Esophagus mucosa (tissue), 1 donor: ENCODE measurements at regions not wholly inside any gene's neighbourhood (a gene's known extent, or its start where the extent isn't known, plus 50 kb on each side); places are given as distances from the start of the nearest gene placed in this dataset.
"Not testable (repeated sequence)": the region's sequence is repeated elsewhere in the genome, so short reads cannot be mapped to it uniquely, and the experiment has no call there.

Experiments
- ATAC-seq: fragments of 200-7000 bp; cut with Tn5 transposase; one replicate; pipeline ENCODE4 v1.9.1; 2020
- donor health status: DM: yes; HTN: yes; CAD: no.

DNA sequence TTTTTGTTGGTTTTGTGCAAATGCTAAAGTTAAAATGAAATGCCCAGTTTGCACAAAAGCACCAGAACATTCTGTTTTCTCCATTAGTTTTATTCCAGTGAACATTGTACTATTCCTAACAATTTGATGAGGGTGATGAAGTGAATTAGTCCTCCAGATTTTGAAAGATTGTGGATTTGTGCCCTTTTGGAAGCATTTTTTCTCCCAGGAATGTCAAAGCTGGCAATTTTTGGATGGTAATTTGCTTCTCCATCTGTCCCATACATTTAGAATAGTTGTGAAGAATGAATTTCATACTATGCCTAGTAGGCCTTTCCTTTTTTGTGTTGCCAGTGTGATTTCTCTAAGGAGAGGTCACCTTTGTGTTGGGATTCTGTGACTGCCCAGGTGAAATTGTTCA lies 797.2 kb downstream of the BCKDHB start:
- ATAC-seq: no peak

- no peak for ATAC-seq
Measured at GRCh38 chr6:80886475-80886874, 780.0 kb downstream of the BCKDHB start.

- no peak for ATAC-seq
Measured at GRCh38 chr6:80872951-80873308, 766.5 kb downstream of the BCKDHB start.

DNA sequence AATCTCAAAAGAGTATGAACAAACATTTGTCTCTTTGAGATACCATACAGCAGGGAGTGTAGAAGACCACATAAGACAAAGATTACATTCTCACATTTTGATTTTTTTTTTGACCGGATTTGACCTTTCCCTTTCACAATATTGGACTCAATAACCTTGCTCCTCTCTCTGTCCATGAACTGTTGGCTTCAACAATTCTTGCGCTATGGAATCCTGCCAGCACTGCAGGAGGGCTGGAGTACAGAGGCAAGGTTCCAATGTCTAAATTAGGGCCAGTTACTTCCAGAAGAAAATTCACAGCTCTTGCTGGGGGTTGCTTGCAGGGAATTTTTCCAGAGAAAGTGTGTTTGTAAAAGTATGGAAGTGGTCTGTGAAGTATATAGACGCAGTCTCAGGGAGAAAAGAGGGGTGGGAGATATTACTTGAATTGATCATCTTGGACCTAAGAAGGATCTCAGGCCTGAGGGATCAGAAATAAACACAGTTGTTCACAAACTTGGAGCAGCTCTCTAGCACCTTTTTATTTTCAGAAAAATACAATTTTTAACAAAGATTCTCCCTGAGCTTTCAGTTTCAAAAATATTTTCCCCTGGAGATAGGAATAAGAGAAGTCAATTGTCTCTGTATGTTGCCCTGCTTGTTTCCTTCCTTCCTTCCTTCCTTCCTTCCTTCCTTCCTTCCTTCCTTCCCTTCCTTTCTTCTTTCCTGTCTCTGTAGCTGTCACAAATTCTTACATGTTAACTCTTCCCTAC lies 765.9 kb downstream of the BCKDHB start:
- ATAC-seq: no peak

- no peak for ATAC-seq
Measured at GRCh38 chr6:80862756-80863155, 756.3 kb downstream of the BCKDHB start.

DNA sequence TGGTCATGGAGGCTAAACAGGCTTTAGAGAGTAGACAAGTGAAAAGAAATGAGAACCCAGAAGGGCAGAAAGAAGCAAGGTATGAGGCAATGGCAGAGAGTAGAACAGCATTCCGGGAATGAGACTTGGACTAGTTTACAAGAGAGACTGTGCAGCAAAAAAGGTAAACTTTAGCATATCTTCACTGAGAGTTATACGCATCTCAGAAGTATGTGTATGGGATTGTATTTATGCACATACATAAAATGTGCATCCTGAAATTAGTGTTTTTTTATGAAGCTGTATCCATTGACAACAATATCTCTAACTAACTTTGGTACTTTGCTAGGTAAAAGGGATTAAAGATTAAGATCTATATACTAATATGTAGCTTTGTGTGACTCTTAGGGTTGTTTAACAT lies 753.6 kb downstream of the BCKDHB start:
- no peak for ATAC-seq

GRCh38 chr6:80847973-80848372 lies 741.5 kb downstream of the BCKDHB start:
- not testable (repeated sequence) for ATAC-seq

DNA sequence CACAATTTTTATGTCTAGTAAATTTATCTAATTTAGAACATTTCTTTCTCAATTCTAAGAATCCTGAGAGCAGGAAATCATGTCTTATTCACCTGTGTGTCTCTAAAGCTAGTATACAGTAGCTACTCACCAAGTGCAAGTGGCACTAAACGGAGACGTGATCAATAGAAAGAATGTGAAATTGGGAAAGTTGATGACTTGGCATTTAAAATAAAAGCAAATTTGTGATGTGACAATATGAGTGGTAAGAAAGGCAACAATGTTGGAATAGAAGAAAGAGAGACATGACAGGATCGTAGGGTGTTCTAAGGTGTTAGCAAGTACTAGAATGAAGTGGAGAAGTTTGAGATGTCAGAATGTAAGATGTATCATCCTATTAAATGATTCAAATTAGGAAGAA lies 725.9 kb downstream of the BCKDHB start:
- ATAC-seq: no peak

DNA sequence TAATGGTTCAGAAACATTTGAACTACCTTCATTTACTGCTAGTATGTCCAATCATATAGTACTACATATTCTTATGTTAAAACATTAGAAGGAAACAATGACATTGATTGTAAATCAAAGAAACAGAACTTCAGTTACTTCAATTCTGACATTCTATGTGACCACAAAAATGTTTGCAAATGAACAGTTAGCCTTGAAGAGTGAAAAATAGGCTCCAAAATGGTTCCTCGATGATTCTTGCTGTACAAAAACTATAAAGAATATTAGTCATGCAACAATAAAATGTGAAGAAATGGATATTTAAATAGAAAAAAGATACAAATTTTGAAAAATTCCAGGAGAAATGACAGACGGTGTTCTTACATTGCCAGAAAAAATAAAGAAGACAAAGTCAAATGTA lies 686.9 kb downstream of the BCKDHB start:
- no peak for ATAC-seq

DNA sequence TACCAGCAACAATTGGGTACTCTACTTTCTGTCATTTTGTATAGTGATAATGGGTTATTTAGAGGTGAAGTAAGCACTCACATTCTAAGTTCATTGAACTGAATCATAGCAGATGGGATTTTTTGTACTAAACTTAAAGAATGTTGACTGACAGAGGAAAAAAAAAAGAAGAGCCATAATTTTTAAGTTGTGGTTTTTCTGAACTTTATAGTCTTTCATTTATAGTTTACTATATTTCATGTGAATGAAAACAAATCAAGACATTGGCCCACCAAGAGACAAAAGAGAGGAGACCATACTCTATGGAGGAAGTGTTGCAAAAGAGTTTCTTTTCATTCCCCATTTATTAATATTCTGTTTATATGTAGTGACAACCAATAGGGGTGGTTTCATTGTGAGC lies 685.7 kb downstream of the BCKDHB start:
- no peak for ATAC-seq

GRCh38 chr6:80789912-80790570 lies 683.6 kb downstream of the BCKDHB start:
- no peak for ATAC-seq

DNA sequence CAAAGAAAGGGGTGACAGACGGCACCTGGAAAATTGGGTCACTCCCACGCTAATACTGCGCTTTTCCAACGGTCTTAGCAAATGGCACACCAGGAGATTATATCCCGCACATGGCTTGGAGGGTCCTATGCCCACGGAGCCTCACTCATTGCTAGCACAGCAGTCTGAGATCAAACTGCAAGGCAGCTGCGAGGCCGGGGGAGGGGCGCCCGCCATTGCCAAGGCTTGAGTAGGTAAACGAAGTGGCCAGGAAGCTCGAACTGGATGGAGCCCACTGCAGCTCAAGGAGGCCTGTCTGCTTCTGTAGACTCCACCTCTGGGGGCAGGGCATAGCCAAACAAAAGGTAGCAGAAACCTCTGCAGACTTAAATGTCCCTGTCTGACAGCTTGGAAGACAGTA lies 676.8 kb downstream of the BCKDHB start:
- not testable (repeated sequence) for ATAC-seq

- ATAC-seq: no peak
Measured at GRCh38 chr6:80771941-80772340, 665.5 kb downstream of the BCKDHB start.

DNA sequence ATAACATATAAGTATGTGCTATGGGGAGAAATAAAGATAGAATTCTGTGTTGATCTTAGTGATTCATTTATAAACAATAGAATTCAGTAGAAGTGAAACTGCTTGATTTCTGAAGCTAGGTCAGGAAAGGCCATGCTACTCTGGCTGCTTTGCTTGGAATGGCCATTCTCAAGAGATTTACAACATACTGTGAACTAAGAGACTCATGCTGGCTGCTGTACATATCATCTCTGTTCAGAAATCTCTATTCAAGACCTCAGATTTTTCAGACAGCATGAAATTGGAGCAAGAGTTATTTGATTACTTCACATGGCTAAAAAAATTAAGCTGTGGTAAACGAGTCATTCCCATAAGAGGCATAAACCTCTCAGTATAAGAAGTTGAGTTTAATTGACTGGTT lies 662.6 kb downstream of the BCKDHB start:
- no peak for ATAC-seq

DNA sequence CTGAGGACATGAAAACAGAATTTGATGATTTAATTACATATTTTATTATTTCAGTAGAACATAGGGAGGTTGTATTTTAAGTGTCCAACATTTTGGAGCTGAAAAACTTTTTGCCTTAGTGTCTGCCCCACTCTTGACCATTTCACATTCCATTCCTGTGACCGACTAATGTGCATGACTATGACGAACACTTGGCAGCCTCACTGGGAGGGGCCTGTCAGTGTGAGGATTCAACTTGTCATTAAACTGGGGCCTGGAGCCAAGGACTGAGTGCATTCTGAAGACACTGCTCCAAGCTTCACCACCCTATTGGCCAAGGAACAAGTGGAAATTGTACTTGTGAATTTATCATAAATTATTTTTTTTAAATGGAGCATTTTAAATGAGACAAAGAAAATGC lies 661.3 kb downstream of the BCKDHB start:
- no peak for ATAC-seq

DNA sequence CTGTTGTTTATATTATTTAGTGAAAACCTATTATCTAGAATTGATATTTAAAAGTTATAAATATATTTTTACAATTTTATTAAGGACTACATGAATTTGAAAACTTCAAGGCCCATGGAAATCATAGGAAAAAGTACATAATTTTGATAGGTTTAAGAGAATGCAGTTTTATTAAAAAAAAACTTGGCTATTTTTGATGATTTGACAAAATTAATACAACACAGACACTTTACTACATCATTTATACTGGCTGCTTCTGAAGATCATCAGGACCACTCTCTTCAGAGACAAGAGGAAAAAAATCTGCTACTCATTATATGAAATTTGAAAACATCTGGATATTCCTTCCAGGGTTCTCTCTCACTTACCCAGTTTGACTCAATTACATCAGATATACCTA lies 637.7 kb downstream of the BCKDHB start:
- no peak for ATAC-seq

DNA sequence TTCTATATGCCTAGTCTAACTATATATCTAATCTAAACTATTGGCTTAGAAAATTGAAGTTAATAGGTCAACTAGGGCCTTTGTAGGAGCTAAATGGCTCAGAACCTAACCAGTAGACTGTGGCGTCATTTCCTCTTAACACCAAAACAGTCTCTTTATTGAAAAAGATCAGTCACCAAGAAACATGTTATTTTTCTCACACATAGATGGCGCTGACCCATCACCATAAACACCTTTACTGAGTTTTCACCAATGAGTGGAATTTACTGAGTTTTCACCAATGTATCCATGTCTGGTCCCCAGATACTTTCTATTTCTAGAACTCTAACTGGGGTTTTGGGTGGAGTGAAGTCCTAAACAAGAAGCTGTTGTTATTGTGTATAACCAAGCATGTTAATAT lies 636.0 kb downstream of the BCKDHB start:
- ATAC-seq: no peak

DNA sequence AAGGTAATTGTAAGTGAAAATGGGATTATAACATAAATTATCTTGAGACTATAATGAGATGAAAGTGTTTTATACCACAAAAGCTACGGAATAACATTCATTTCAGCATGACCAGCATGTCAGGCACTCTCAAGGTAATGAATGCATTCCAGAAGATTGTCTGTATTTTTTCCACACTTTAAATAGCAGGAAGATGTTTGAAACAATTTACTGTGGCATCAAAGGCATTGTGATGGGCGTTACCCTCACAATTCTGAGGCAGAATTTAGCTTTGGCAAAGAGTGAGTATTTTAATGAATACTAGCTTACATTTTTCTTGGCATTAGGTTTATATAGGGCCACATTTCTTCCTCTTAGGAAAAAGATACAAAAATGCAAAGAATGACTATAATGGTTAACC lies 627.2 kb downstream of the BCKDHB start:
- ATAC-seq: no peak

DNA sequence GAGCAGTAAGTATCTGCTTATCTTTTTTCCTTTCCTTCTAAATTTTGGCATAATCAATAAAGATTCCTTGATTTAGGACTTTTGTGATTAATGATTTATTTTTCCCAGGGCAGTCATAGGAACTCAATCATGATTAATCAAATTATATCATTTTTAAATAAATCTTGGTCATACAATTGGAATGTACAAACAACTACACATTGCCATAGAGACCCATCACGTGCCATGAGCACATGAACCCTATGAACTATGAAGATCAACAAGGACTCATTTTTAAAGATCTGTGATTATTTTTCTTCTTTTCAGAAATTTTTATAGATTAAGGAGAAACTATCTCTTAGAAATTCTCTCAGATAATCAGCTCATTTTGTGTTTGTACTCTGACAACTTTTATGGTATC lies 622.4 kb downstream of the BCKDHB start:
- no peak for ATAC-seq

- ATAC-seq: no peak
Measured at GRCh38 chr6:80728101-80728750, 621.8 kb downstream of the BCKDHB start.

- no peak for ATAC-seq
Measured at GRCh38 chr6:80725156-80725930, 618.9 kb downstream of the BCKDHB start.

- ATAC-seq: no peak
Measured at GRCh38 chr6:80720824-80721223, 614.4 kb downstream of the BCKDHB start.

DNA sequence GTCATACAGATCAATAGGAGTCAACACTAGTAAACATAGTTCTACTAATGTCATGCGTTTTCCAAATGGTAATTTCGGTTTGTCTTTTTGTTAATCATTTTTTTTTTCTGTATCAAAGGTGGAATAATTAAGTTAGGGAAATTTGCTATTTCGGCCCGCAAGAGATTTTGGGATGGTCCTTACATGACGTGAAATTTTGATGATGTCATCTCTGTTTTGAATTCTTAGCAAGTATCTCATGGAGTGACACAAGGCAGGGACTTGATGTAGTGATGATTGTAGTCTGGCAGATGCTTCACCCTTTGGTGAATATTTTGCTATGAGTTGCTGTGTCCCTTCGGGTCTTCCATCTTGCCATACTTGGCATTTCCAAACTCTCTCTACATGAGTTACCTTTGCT lies 608.0 kb downstream of the BCKDHB start:
- ATAC-seq: no peak
